ENCODE measurements at regions not wholly inside any gene's neighbourhood (a gene's known extent, or its start where the extent isn't known, plus 50 kb on each side); places are given as distances from the start of the nearest gene placed in this dataset.

- no peak for ATAC-seq
- peaks cover 3% of the 10 kb centered on the region for H3K27me3 ChIP-seq
- no peaks in the 10 kb centered on the region for H3K4me1 ChIP-seq
- H3K27ac ChIP-seq = no peak overlapping the region
- 55 to 63% methylated on average over 2 to 5 of the region's 17 CpGs for WGBS, 2 donors (ENCODE audit: low coverage in 1 of 2)
- H3K4me3 ChIP-seq = no peak overlapping the region
- H3K36me3 ChIP-seq = no peaks in the 10 kb centered on the region
- no peak for TF ChIP-seq POLR2A (IDR thresholded peaks at IDR 0.05)
- no peak for TF ChIP-seq CTCF (IDR thresholded peaks at IDR 0.05)
- no peak for TF ChIP-seq EP300 (IDR thresholded peaks at IDR 0.05)
- no peak for TF ChIP-seq POLR2AphosphoS5 (IDR thresholded peaks at IDR 0.05)
- no peaks in the 10 kb centered on the region for H3K9me3 ChIP-seq
Measured at GRCh38 chr10:44828508-44829142, 82.5 kb upstream of the TMEM72 start.

- no peaks in the 10 kb centered on the region for H3K9me3 ChIP-seq
- no peak overlapping the region for H3K27ac ChIP-seq
- H3K27me3 ChIP-seq = peaks cover 3% of the 10 kb centered on the region
- no peaks in the 10 kb centered on the region for H3K4me1 ChIP-seq
- WGBS, 2 donors (ENCODE audit: low coverage in 1 of 2) = 80 to 100% methylated on average over 1 to 2 of the region's 9 CpGs
- H3K4me3 ChIP-seq = no peak overlapping the region
- TF ChIP-seq EP300 (IDR thresholded peaks at IDR 0.05) (no peak), CTCF (IDR thresholded peaks at IDR 0.05) (no peak), POLR2A (IDR thresholded peaks at IDR 0.05) (no peak), POLR2AphosphoS5 (IDR thresholded peaks at IDR 0.05) (no peak)
- no peaks in the 10 kb centered on the region for H3K36me3 ChIP-seq
- ATAC-seq = no peak
Measured at GRCh38 chr10:44829426-44829825, 81.7 kb upstream of the TMEM72 start.

DNA sequence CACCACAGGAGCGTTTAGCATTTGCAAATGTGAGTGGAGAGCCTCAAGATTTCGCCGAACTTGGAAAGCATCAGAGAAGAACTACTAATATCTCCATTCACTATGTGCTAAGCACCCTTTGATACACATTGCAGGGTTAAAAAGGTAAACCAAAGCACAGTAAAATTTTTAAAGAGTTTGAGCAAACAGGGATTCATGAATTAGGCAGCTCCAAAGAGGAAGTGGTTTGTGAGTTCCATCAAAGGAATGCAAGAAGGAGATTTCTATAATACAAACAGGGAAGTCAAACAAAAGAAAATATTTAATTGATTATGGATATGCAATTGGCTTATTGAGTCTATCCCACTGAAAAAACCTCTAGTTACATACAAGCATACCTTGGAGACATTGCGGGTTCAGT, 81.1 kb upstream of the TMEM72 start:
- Histone ChIP-seq H3K4me3 (no peak overlapping the region), H3K4me1 (no peaks in the 10 kb centered on the region), H3K27ac (no peak overlapping the region), H3K9me3 (no peaks in the 10 kb centered on the region), H3K27me3 (peaks cover 3% of the 10 kb centered on the region), H3K36me3 (no peaks in the 10 kb centered on the region)
- ATAC-seq = no peak
- 89 to 97% methylated on average over 4 of the region's 4 CpGs for WGBS, 2 donors (ENCODE audit: low coverage in 1 of 2)
- TF ChIP-seq EP300 (IDR thresholded peaks at IDR 0.05) (no peak), POLR2AphosphoS5 (IDR thresholded peaks at IDR 0.05) (no peak), POLR2A (IDR thresholded peaks at IDR 0.05) (no peak), CTCF (IDR thresholded peaks at IDR 0.05) (no peak)

- Histone ChIP-seq H3K4me3 (no peak overlapping the region), H3K4me1 (no peaks in the 10 kb centered on the region), H3K36me3 (no peaks in the 10 kb centered on the region), H3K27me3 (peaks cover 3% of the 10 kb centered on the region), H3K27ac (no peak overlapping the region), H3K9me3 (no peaks in the 10 kb centered on the region)
- 91 to 97% methylated on average over 4 of the region's 4 CpGs for WGBS, 2 donors (ENCODE audit: low coverage in 1 of 2)
- no peak for TF ChIP-seq POLR2AphosphoS5 (IDR thresholded peaks at IDR 0.05)
- TF ChIP-seq POLR2A (IDR thresholded peaks at IDR 0.05) = no peak
- TF ChIP-seq EP300 (IDR thresholded peaks at IDR 0.05) = no peak
- no peak for TF ChIP-seq CTCF (IDR thresholded peaks at IDR 0.05)
- no peak for ATAC-seq
Measured at GRCh38 chr10:44831581-44831980, 79.6 kb upstream of the TMEM72 start.

GRCh38 chr10:44832595-44833390, 78.3 kb upstream of the TMEM72 start:
- TF ChIP-seq POLR2A (IDR thresholded peaks at IDR 0.05) (no peak), EP300 (IDR thresholded peaks at IDR 0.05) (no peak), POLR2AphosphoS5 (IDR thresholded peaks at IDR 0.05) (no peak), CTCF (IDR thresholded peaks at IDR 0.05) (no peak)

More at GRCh38 chr10:44832595-44833390, 78.3 kb upstream of the TMEM72 start:
- Histone ChIP-seq H3K4me3 (no peak overlapping the region), H3K4me1 (no peaks in the 10 kb centered on the region), H3K27me3 (peaks cover 3% of the 10 kb centered on the region), H3K36me3 (no peaks in the 10 kb centered on the region), H3K27ac (no peak overlapping the region), H3K9me3 (no peaks in the 10 kb centered on the region)
- no peak for ATAC-seq
- WGBS, 2 donors (ENCODE audit: low coverage in 1 of 2) = 83 to 88% methylated on average over 4 of the region's 6 CpGs
